GM21619 (cell line): ENCODE measurements at regions not wholly inside any gene's neighbourhood (a gene's known extent, or its start where the extent isn't known, plus 50 kb on each side); places are given as distances from the start of the nearest gene placed in this dataset.

Source experiments
- ATAC-seq: cut with Tn5 transposase; IDR thresholded peaks from one replicate; pipeline ENCODE4 v1.9.1; 2021; ENCODE audit not compliant: unreplicated experiment

GRCh38 chr2:71746946-71747501 lies 293.7 kb downstream of the DYSF start:
- no peak for ATAC-seq

GRCh38 chr2:71744781-71745180 lies 291.4 kb downstream of the DYSF start:
- ATAC-seq, result no peak

GRCh38 chr2:71743995-71744675 lies 290.8 kb downstream of the DYSF start:
- ATAC-seq, result no peak

GRCh38 chr2:71742953-71743601 lies 289.7 kb downstream of the DYSF start:
- ATAC-seq, result no peak

GRCh38 chr2:71736986-71737385 lies 283.6 kb downstream of the DYSF start:
- no peak for ATAC-seq

- no peak for ATAC-seq
These were observed 282.9 kb downstream of the DYSF start for GRCh38 chr2:71736091-71736861.
